Left lung (tissue), 4 donors: ENCODE measurements at regions not wholly inside any gene's neighbourhood (a gene's known extent, or its start where the extent isn't known, plus 50 kb on each side); places are given as distances from the start of the nearest gene placed in this dataset.

Experiments used
- ATAC-seq: fragments of 200-7000 bp; cut with Tn5 transposase; one replicate; pipeline ENCODE4 v1.9.1; 2020; ENCODE audit warnings: moderate library complexity
- DNase-seq, 4 donors: peaks; one replicate each; pipeline ENCODE4 v3.0.0-alpha.2; 2013 to 2020
- H3K27ac ChIP-seq, 2 donors: fragments of 200-600 bp; sonication (generic) in 1 of 2; one replicate each; pipeline versions ENCODE4 v1.5.0 to v1.8.0; 2020 to 2021
- H3K27me3 ChIP-seq, 2 donors: fragments of 200-600 bp; sonication (generic) in 1 of 2; one replicate each; pipeline versions ENCODE4 v1.5.0 to v1.8.0; 2020 to 2021
- H3K36me3 ChIP-seq, 2 donors: fragments of 200-600 bp; sonication (generic) in 1 of 2; one replicate each; pipeline versions ENCODE4 v1.5.0 to v1.8.0; 2020 to 2021
- H3K4me1 ChIP-seq, 2 donors: fragments of 200-600 bp; one replicate each; pipeline ENCODE4 v1.8.0; 2021
- H3K4me3 ChIP-seq, 2 donors: fragments of 200-600 bp; sonication (generic) in 1 of 2; one replicate each; pipeline versions ENCODE4 v1.5.0 to v1.8.0; 2020 to 2021; ENCODE audit warnings: mild to moderate bottlenecking in 1 of 2
- H3K9me3 ChIP-seq, 2 donors: fragments of 200-600 bp; sonication (generic) in 1 of 2; one replicate each; pipeline versions ENCODE4 v1.5.0 to v1.8.0; 2020 to 2021
- CTCF ChIP-seq, 2 donors: fragments of 200-600 bp; sonication (generic) in 1 of 2; IDR thresholded peaks; one replicate each; pipeline versions ENCODE4 v1.5.0 to v1.8.0; 2021; ENCODE audit warnings: antibody characterized with exemption in 2 of 2
- intact Hi-C, 2 donors: fragments of 100-400 bp; cut with DNase I; formaldehyde crosslinking; loops; one replicate each; pipeline versions ENCODE4 v1.11.2 to v1.14.2; 2022
- donor health status: DM: no; HTN: yes; CAD: no.
- donor health status: DM: no; HTN: no; CAD: no.

GRCh38 chr5:167280111-167280510 is 1011.3 kb upstream of the WWC1 start:
- no peaks in the 10 kb centered on the region for H3K27me3 ChIP-seq
- no peak overlapping the region for H3K4me3 ChIP-seq
- intact Hi-C loops: no loop called here
- no peak for TF ChIP-seq CTCF (IDR thresholded peaks at IDR 0.05)
- H3K27ac ChIP-seq: no peak overlapping the region
- H3K4me1 ChIP-seq: no peaks in the 10 kb centered on the region
- no peaks in the 10 kb centered on the region for H3K36me3 ChIP-seq
- DNase-seq: no peak
- ATAC-seq: no peak
- no peaks in the 10 kb centered on the region for H3K9me3 ChIP-seq

DNA sequence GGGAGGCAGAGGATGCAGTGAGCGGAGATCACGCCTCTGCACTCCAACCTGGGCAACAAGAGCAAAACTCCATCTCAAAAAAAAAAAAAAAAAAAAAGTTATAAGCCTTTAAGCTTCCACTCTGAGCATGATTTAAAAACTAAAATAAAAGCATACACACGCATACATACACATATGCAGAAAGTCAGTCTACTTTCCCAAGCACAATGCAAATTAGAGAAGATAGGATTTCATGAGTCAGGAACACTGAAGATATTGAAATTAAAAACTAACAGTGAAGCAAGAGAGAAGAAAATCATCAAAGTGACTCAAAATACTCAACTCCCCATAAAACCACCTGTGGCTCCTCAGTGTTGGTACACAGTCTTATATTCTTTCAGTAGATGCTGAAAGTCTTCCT is 1009.5 kb upstream of the WWC1 start:
- no peak for TF ChIP-seq CTCF (IDR thresholded peaks at IDR 0.05)
- DNase-seq: no peak
- no peak for ATAC-seq
- H3K27me3 ChIP-seq: no peaks in the 10 kb centered on the region
- no peak overlapping the region for H3K27ac ChIP-seq
- no peaks in the 10 kb centered on the region for H3K36me3 ChIP-seq
- intact Hi-C loops: no loop called here
- no peaks in the 10 kb centered on the region for H3K4me1 ChIP-seq
- no peak overlapping the region for H3K4me3 ChIP-seq
- no peaks in the 10 kb centered on the region for H3K9me3 ChIP-seq

GRCh38 chr5:167283691-167284090 is 1007.8 kb upstream of the WWC1 start:
- Histone ChIP-seq H3K27me3 (no peaks in the 10 kb centered on the region), H3K4me3 (no peak overlapping the region), H3K36me3 (no peaks in the 10 kb centered on the region), H3K27ac (no peak overlapping the region), H3K9me3 (peaks cover 0 to 2% of the 10 kb centered on the region in 2 donors), H3K4me1 (no peaks in the 10 kb centered on the region)
- intact Hi-C loops: no loop called here
- TF ChIP-seq CTCF (IDR thresholded peaks at IDR 0.05): no peak
- no peak for ATAC-seq
- DNase-seq: no peak

DNA sequence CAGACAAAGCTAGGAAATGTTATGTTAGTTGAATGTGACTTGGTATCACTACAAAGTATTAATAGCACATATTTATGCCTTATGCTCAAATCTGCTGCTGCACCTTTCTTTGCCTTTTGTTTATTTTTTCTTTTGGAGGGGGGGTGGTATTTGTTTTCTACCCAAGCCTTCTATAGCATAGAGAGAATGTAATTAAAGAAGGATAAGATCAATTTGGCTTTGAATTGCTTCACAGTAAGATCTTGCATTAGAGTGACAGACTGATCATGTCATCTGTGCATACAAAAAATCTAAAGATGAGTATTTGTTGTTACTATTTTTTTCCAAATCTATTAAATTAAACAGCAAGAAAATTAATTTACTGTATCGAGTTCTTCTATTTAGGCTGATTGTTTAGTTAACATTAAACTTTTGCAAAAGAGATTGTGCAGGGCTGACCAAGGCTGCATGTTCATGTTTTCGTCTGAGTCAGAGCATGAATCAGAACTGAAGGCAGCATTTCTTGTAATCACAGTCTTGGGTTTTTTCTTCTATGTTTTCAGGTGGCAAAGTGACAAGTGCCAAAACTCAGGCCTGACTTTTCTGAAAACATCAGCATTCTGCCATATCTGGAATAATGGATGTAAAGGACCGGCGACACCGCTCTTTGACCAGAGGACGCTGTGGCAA is 1007.1 kb upstream of the WWC1 start:
- no peak for ATAC-seq

DNA sequence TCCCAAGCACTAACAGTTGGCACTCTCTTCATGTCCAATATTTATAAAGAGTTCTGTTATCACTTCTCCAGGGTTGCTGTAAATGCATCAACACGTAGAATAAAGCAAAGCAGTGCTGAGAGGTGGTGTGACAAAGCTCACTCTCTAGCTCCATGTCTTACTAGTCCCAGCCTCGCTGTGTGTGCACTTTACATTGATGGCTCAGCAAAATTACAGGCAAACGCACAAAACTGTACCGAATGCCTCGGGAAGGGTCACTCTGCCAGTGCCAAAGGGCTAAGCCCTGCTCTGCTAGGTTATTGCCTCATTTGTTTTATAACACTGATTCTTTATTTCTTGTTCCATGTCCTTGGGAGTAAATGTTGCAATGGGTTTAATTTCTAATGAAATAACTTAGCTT is 1005.9 kb upstream of the WWC1 start:
- Histone ChIP-seq H3K27ac (no peak overlapping the region), H3K4me3 (no peak overlapping the region), H3K4me1 (no peaks in the 10 kb centered on the region), H3K27me3 (no peaks in the 10 kb centered on the region), H3K9me3 (peaks cover 0 to 2% of the 10 kb centered on the region in 2 donors), H3K36me3 (no peaks in the 10 kb centered on the region)
- ATAC-seq (no peak), DNase-seq (no peak)
- no peak for TF ChIP-seq CTCF (IDR thresholded peaks at IDR 0.05)
- intact Hi-C loops: no loop called here

More for the DNA sequence above, 1007.1 kb upstream of the WWC1 start:
- TF ChIP-seq CTCF (IDR thresholded peaks at IDR 0.05): no peak
- DNase-seq: no peak
- no peak overlapping the region for H3K4me3 ChIP-seq
- H3K27me3 ChIP-seq: no peaks in the 10 kb centered on the region
- peaks cover 0 to 2% of the 10 kb centered on the region in 2 donors for H3K9me3 ChIP-seq
- no peak overlapping the region for H3K27ac ChIP-seq
- H3K4me1 ChIP-seq: no peaks in the 10 kb centered on the region
- no peaks in the 10 kb centered on the region for H3K36me3 ChIP-seq
- intact Hi-C loops: no loop called here
